T47D (cell line): ENCODE measurements at regions not wholly inside any gene's neighbourhood (a gene's known extent, or its start where the extent isn't known, plus 50 kb on each side); places are given as distances from the start of the nearest gene placed in this dataset.
"Not testable (repeated sequence)": the region's sequence is repeated elsewhere in the genome, so short reads cannot be mapped to it uniquely, and the experiment has no call there.

Experiments used
- DNase-seq, 2 experiments: peaks; one replicate each; pipeline versions ENCODE4 v3.0.0 to v3.0.0-alpha.2; 2011 to 2012; ENCODE audit warnings: low read depth in 1 of 2, low spot score in 1 of 2
- JUND ChIP-seq: IDR thresholded peaks from 2 replicates; pipeline ENCODE4 v1.6.1; 2012; ENCODE audit warnings: low read depth
- in situ Hi-C: cut with HindIII; loops from 2 replicates; pipeline ENCODE4 v1.10.0; 2016; ENCODE audit warnings: low sequenced_read_pairs, low pct_unique_long_range_greater_than_20kb

DNA sequence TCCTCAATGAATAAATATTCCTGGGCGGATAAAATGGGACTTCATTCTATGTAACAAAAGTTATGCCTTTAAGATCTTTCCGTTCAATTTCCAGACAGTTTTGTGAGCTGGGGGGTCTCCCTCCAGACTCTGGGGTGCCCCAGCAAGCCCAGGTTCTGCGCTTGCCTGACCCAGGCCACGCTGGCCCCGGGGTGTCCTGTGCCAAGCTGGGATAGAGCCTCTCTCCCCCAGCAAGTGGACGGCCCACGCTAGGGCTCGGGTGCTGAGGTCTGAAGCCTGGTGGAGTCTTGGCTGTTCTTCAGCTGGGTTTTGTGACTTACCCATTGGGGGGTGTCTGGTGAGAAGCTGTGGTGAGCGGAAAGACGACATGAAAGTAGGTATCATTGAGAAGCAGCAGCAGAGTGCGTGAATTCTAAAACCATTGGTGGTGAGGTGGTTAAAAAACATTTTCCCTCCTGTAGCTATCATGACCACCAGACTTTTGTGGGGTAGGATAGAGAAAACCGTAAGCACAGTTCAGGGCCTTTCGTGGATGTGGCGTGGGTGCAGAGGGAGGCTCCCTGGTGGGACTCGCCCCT lies 346.8 kb downstream of the ANAPC1 start:
- TF ChIP-seq JUND = no peak
- DNase-seq = no peak
- in situ Hi-C loops = no loop called here

DNA sequence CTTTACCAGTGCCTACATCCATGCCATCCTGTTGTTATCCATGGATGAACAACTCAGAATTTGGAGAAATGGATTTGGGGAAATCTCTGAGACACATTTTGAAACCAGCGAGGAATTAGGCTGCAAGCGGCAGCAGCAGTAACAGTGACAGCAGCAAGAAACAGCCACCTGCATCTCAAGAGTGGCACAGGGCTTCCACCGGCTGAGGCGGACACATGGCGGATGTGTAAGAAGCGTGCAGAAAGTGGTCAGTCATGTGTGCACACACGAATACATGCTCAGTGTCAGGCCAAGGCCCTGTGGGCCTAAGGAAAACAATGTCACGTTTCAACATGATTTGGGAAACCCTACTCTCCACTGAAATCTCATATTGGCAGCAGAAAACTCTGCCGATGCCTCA lies 344.0 kb downstream of the ANAPC1 start:
- in situ Hi-C loops = not testable (repeated sequence)

DNA sequence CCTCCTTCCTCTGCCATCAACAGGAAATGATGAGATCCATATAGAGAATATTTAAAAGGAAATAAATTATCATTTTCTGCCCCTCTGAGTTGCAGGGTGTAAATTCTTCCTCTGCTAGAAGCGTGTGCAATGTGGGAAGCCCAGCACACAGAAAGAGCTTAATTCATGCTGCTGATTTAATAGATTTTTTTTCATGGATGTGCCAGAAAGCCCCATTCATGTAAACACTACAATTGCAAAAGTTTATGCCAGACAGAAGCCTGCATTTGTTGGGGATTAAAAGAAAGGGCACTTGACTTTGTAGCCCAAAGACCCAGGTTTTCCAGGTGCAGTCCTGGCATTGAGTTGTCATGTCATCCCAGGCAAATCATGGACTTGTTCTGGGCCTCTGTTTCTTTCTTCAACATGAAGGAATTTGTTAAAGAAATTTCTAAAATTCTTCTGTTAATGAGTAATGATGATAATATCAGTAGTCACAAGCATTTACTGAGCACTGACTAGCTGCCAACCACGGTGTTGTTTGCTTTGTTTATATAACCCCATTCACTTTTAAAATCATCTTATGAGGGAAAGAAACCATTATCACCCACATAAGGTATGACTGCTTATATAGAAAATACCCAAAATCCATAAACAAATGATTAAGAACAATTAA lies 341.7 kb downstream of the ANAPC1 start:
- in situ Hi-C loops, DNase-seq: not testable (repeated sequence)

More for the DNA sequence above, 344.0 kb downstream of the ANAPC1 start:
- not testable (repeated sequence) for DNase-seq

DNA sequence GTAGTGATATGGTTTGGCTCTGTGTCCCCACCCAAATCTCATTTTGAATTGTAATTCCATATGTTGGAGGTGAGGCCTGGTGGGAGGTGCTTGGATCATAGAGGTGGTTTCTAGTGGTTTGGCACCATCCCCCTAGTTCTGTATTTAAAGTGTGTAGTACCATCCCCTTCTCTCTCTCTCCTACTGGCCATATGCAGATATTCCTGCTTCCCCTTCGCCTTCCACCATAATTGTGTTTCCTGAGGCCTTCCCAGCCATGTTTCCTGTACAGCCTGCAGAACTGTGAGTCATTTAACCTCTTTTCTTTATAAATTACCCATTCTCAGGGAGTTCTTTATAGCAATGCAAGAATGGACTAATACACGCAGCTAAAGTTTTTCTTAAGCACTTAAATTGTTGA lies 340.0 kb downstream of the ANAPC1 start:
- DNase-seq, in situ Hi-C loops: not testable (repeated sequence)

DNA sequence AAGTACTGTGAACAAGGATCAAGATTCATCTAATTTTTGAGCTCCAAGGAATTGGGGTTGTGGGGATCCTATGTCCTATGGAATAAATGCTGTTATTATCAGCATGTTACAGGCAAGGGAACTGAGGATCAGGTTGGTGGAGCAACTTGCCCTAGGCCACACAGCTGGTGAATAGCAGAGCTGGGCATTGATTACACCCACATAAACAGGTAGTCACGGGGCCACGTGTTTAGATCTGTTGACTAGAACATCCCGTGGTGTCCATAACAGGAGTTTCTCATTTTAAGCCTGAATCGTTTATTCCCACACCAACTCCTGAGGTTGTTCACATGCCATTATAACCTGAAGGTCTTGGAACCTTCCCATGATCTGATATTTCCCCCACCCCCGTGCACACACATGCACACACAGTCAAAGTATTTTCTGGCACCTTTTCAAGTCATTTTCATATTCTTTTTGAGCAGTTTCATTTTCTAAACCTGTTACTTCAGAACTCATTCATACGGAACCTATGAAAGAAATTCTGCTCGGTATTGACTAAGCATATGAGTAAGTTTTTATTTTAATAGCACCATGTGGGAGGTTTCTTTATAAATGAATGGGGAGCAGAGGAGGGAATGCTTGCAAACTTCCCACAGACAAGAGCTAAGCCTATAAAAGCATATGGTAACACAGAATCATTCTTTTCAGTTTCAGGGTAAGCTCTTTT lies 338.1 kb downstream of the ANAPC1 start:
- DNase-seq, in situ Hi-C loops: not testable (repeated sequence)

DNA sequence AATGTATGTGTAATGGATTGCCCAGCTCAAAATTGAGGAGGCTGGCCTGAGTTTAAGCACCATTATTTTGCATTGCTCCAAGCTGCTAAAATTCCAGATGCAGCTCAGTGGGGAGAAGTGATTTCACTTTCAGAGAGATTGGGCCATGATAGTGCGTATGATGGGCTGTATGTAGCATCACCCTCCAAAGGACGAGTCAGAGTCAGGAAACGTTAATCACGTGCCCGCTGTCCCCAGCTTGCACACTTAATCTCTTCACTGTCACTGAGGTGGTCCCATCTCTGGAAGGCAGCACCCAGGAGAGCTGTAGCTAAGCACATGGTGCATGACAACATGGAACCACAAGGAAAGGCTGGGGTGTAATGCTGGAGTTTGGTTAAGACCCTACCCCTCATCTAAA lies 337.4 kb downstream of the ANAPC1 start:
- DNase-seq, in situ Hi-C loops: not testable (repeated sequence)

DNA sequence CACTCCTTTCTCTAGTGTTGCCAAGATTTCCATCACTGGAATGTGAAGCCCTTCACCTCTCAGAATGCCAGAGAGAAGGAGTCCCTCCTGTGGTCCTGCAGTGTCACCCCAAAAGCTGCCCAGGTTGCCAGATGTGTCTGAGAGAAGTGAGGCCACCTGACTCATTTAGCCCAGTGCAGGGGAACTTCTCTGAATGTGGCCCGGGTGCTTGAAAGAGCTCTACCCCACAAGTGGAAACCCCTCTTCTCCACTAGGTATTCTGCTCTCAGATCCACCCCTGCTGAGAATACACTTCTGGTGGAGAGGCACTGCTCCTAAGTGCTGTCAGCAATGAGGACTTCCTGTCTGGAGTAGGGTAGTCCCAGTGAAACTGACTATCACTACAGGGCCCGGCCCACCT lies 334.8 kb downstream of the ANAPC1 start:
- in situ Hi-C loops, DNase-seq: not testable (repeated sequence)

DNA sequence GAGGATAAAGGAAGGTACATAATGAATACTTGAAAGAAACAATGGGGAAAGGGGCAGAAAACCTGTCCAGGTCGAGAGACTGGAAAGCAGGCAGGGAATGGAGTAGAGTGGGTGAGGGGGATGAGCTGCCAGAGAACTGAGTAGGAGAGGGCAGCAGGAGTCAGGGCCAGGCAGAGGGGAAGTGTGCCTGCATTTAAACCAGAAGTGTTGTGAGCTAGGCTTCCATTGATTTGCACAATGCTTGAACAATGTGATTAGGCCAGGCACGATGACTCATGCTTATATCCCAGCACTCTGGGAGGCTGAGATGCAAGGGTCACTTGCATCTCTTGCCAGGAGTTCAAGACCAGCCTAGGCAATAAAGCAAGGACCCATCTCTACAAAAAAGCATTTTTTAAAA lies 332.6 kb downstream of the ANAPC1 start:
- DNase-seq, in situ Hi-C loops: not testable (repeated sequence)

DNA sequence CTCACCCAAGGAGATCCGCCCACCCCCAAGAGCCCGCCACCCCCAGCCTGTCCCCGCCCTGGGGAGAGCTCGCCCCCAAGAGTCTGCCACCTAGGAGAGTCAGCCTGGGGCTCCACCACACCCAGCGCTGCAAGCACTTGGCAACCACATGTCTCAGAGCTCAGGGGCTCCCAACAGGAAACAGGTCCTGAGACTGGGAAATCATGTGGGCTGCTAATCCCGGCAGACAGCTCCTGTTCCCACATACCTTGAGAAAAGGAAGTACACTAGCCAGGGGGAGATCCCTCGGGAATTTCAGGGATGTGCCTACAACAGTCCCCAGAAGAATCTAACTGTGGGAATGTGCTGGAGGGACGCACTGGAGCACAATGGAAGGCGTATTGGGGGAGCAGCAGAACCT lies 331.4 kb downstream of the ANAPC1 start:
- in situ Hi-C loops, DNase-seq: not testable (repeated sequence)

DNA sequence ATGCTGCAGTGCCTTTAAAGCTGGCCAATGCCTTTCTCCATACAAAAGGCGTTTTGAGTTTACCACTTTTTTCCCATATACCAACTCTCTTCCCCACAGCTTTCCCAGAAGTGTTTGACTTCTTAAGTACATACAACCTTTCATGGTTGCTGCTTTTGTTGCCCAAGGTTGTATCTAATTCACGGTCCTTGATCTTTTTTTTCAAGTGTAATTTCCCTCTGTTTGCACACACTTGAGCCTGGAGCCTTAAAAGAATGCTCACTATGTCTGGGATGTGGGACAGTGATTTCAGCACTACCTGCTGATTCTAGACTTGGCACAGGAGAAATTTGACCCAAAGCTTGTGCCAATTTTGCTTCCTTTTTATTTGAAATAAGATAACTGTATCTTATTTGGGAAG lies 324.7 kb downstream of the ANAPC1 start:
- DNase-seq, in situ Hi-C loops: not testable (repeated sequence)

DNA sequence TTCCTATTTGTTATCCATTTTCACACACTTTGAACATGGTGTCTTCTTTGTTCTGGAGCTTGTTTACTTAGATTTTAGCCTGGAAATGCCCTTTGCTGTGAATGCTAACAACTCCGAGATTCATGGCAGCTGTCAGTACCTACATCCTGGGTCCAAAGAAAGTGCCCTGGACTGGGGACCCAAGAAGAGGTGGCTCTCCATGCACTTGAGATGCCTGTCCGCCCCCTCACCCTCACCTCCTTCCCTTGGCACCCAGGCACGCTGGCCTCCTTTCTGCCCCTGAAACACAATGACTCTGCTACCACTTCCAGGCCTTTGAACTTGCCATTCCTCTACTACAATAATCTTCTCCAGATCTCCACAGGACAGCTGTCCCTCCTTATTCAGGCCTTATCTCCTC lies 324.2 kb downstream of the ANAPC1 start:
- in situ Hi-C loops, DNase-seq: not testable (repeated sequence)

DNA sequence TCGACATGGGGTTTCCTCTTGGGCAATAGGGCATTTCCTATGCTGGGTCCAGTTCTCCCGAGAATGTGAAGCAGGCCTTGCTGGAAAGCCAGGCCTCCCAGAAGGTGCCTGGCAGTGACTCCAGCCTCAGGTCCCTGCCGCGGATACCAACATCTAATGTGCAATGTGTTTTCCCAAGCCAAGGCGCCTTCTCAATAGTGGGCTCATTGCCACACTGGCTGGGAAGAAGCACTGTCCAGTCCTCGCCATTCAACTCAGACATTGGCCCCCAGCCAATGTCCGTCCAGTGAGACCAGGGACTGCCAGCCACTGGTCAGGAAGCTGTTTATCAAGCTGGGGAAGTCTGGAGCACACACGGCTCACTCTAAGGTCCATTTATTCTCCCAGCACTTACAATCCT lies 317.9 kb downstream of the ANAPC1 start:
- DNase-seq, in situ Hi-C loops: not testable (repeated sequence)

DNA sequence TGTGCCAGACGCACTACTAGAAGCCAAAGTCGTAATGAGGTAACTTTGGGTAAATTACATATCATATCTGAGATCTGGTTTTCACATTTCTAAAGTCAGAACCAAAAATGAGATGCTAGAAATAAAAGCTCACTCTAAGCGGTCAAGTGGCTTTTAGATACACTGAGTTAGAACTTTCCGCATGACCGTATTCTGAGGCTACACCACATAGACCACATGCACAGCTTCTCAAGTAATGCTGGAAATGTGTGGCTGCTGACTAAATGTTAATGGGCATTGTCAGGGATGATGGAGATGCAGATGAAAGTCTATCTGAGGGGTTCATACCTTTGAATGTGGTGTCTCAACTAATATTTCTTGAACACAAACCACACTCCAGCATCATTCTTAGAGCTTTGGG lies 316.8 kb downstream of the ANAPC1 start:
- in situ Hi-C loops, DNase-seq: not testable (repeated sequence)

DNA sequence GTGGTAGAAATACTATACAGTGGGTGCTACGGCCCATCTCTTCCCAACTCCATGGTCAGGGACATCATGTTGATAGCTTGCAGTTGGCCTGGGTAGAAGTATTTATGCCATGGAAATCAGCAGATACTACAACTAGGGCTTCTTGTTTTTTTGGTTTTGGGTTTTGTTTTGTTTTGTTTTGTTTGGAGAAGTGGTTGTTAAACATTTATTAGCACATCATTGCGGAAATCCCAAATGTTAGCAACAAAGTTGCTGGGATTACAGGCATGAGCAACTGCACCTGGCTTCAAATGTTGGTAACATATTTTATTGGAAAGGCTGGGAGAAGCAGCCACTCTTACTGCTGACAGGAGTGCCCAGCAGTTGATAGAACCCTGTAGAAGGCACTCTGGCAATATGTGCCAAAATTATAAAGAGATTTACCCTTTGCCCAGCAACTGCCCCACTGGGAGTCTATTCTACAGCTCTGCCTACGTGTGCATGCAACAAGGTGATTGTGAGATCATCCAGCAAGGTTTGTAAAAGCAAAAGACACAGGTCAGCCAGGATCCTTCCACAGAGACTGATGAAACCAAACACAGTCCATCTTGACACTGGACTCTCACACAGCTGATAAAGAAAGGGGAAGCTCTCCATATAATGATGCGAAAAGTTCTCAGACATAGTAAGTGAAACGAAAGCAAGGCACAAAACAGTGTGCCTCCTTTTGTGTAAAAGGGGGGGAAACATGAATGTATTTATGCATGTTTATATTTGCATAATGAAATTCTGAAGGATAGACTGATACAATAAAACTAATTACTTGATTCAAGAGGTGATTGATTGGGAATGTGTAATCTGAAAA lies 314.4 kb downstream of the ANAPC1 start:
- in situ Hi-C loops, DNase-seq: not testable (repeated sequence)

DNA sequence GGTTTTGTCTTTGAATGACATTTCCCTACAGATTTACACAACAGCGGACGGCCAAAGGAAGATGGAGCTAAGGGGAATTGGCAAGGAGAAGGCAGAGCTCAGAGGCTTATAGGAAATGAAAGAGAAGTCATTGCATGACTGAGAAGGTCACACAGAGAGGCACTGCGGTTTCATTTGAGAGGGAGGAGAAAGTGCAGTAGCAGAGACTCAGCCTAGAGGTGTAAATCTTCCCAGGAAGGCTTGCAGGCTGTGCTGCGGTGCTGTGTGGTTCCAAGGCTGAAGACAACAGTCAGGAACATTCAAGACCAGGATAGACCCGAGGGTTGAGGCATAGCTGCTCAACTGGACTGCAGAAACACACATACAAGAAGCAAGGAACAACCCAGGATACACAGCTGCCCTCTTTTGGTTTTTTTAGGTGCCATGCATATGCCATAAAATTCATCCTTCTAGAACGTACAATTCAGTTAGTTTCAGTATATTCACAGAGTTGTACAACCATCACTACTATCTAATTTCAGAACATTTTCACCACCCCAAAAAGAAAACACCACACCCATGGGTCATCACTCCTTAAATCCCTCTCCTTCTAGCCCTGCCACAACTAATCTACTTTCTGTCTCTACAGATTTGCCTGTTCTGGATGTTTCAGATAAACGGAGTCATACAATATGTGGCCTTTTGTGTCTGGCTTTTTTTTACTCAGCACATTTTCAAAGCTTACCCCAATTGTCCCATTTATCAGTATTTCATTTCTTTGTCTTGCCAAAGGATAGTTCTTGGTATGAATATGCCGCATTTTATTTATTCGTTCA lies 313.5 kb downstream of the ANAPC1 start:
- in situ Hi-C loops = not testable (repeated sequence)
- DNase-seq = peak; percentile 0 to 4

DNA sequence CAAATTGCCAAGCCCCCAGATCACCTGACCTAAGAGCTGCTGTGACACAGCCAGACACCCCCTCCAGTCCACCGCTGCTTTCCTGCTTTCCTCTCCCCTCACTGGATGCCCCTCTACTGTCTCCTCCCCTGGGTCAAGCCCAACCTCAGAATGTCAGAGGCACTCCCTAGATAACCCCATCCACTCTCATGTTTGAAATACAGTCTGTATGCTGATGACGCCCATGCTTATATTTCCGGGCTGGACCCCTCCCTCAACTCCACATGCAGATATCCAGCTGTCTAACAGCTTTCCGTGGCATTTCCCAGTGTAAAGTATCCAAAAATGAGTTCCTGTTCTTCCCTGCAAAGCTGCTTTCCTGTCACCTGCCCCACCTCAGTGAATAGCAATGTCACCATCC lies 309.2 kb downstream of the ANAPC1 start:
- in situ Hi-C loops, DNase-seq: not testable (repeated sequence)
